Fibroblast of villous mesenchyme (primary cell): ENCODE measurements at regions not wholly inside any gene's neighbourhood (a gene's known extent, or its start where the extent isn't known, plus 50 kb on each side); places are given as distances from the start of the nearest gene placed in this dataset.

ENCODE experiments used
- DNase-seq: peaks from one replicate; pipeline ENCODE4 v3.0.0-alpha.2; 2010; ENCODE audit warnings: low read depth
- H3K4me3 ChIP-seq: 2 replicates; pipeline ENCODE4 v1.5.1; 2011; ENCODE audit warnings: low read depth, mild to moderate bottlenecking, low read length
- TF ChIP-seq, protein P1 (sequence below): IDR thresholded peaks from 2 replicates; pipeline ENCODE4 v1.5.1; 2012; ENCODE audit warnings: low read depth, mild to moderate bottlenecking, low read length; ENCODE audit not compliant: insufficient read depth

- no peak for DNase-seq
- TF ChIP-seq, protein P1, sequence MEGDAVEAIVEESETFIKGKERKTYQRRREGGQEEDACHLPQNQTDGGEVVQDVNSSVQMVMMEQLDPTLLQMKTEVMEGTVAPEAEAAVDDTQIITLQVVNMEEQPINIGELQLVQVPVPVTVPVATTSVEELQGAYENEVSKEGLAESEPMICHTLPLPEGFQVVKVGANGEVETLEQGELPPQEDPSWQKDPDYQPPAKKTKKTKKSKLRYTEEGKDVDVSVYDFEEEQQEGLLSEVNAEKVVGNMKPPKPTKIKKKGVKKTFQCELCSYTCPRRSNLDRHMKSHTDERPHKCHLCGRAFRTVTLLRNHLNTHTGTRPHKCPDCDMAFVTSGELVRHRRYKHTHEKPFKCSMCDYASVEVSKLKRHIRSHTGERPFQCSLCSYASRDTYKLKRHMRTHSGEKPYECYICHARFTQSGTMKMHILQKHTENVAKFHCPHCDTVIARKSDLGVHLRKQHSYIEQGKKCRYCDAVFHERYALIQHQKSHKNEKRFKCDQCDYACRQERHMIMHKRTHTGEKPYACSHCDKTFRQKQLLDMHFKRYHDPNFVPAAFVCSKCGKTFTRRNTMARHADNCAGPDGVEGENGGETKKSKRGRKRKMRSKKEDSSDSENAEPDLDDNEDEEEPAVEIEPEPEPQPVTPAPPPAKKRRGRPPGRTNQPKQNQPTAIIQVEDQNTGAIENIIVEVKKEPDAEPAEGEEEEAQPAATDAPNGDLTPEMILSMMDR = no peak
Observed at GRCh38 chr11:8829556-8829955, 81.4 kb upstream of the AKIP1 start.

GRCh38 chr11:8830641-8831040, 80.3 kb upstream of the AKIP1 start:
- H3K4me3 ChIP-seq = no peak overlapping the region
- TF ChIP-seq, protein P1 = no peak
- DNase-seq = no peak

More at GRCh38 chr11:8829556-8829955, 81.4 kb upstream of the AKIP1 start:
- H3K4me3 ChIP-seq = no peak overlapping the region

GRCh38 chr11:8831861-8832260, 79.1 kb upstream of the AKIP1 start:
- TF ChIP-seq, protein P1 = no peak
- DNase-seq = no peak
- no peak overlapping the region for H3K4me3 ChIP-seq

DNA sequence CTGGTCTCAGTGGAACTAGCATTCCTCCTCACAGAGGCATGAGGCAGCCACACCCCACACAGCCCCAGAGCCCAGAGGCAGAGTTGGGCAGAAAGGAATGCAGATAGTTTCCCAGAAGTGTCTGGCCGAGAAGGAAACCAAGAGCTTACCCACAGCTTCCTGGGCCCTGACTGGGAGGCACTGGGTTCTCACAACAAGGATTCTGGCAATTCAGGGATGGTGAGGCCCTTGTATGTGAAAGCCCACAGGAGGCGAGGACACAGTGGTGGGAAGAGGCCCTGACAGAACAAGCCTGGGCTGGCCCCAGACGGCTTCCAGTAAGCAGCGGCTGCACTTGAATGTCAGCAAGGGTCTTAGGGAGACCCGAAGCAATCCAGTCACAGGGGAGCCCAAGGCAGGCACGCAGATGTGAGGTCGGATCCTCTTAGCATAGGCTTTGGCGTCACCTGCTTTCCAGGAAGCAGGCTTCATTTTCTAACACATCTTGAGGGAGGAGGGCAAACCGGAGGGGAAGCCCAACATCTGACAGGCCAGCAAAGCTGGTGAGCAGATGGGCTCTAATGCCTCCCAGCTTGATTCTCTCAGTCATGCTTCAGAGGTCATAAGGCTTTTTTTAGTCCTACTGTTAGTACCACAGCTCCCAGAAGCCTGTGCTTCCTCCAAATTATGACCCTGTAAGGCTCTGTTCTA, 78.3 kb upstream of the AKIP1 start:
- TF ChIP-seq, protein P1 = no peak
- peak; percentile 93 for DNase-seq
- no peak overlapping the region for H3K4me3 ChIP-seq

DNA sequence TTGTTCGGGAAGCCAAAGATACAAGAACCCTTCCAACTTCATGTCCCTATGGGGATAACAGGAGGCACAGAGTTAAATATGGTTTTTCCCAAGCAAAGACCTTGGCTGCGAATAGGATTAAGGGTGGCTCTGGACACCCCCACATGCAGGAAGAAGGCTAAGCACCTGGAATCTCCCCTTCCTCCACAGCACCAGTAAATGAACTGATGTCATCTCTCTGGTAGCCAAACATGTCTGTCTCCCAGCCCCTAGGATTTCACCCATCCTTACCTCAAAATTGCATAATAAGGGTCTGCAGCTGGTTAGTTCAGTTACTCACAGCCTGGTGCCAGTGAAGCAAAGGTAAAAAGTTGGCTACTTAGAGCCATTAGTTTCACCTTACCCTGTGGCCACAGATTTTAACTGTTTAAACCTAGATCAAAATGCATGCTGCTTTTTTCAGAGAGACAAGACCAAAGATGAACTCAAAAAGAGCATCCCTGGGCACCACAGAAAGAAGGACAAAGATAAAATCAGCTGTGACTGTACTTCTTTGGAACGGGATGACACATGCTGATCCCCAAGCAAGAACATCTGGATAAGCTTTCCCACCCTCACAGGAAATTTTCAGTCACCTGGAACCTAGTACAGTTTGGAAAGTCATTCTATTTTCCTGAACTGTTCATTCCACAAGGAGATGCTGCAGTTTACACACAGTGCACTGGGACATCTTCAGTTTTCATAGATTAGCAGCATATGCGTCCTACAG, 77.2 kb upstream of the AKIP1 start:
- TF ChIP-seq, protein P1 = no peak
- no peak overlapping the region for H3K4me3 ChIP-seq
- peak; percentile 79 for DNase-seq

DNA sequence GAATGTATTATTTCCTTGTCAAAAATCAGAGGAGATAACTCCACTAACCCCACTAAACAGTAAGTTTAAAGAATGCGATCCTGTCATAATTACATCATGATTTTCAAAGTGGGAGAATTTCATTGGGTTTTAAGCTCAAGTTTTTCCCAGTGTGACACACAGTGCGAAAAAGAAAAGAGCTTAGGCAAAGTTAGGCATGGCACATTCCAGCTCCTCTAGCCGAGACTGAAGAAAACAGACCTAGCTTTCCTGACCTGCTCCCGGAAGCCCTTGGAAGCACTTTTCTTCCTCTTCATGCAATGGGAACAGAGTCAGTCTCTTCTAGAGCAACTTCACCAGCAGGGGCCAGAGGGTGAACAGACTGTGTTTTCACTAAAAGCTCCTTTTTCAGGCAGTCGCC, 76.6 kb upstream of the AKIP1 start:
- no peak overlapping the region for H3K4me3 ChIP-seq
- DNase-seq = peak; percentile 54
- TF ChIP-seq, protein P1 = peak; percentile 26
